ENCODE measurements at regions not wholly inside any gene's neighbourhood (a gene's known extent, or its start where the extent isn't known, plus 50 kb on each side); places are given as distances from the start of the nearest gene placed in this dataset.

- 88 to 89% methylated on average over 7 of the region's 7 CpGs for WGBS, 2 donors
Observed at GRCh38 chr4:157616741-157617472, 396.4 kb downstream of the GRIA2 start.

GRCh38 chr4:157607996-157608395 lies 387.5 kb downstream of the GRIA2 start:
- H3K4me3 ChIP-seq: no peak overlapping the region
- no peaks in the 10 kb centered on the region for H3K9me3 ChIP-seq
- H3K4me1 ChIP-seq: no peaks in the 10 kb centered on the region
- H3K27me3 ChIP-seq: no peaks in the 10 kb centered on the region
- TF ChIP-seq CTCF (IDR thresholded peaks at IDR 0.05): no peak
- TF ChIP-seq POLR2A (IDR thresholded peaks at IDR 0.05): no peak
- no peak overlapping the region for H3K27ac ChIP-seq
- no peaks in the 10 kb centered on the region for H3K36me3 ChIP-seq
- no peak for DNase-seq
- intact Hi-C loops (cut with DNase I): no loop called here
- WGBS, 2 donors: 46 to 82% methylated on average over 1 of the region's 1 CpG

More at GRCh38 chr4:157616741-157617472, 396.4 kb downstream of the GRIA2 start:
- no peak for DNase-seq
- no peaks in the 10 kb centered on the region for H3K27me3 ChIP-seq
- H3K36me3 ChIP-seq: no peaks in the 10 kb centered on the region
- no peaks in the 10 kb centered on the region for H3K9me3 ChIP-seq
- no peak overlapping the region for H3K27ac ChIP-seq
- no peaks in the 10 kb centered on the region for H3K4me1 ChIP-seq
- H3K4me3 ChIP-seq: no peak overlapping the region
- intact Hi-C loops (cut with DNase I): no loop called here
- TF ChIP-seq POLR2A (IDR thresholded peaks at IDR 0.05): no peak
- TF ChIP-seq CTCF (IDR thresholded peaks at IDR 0.05): no peak

DNA sequence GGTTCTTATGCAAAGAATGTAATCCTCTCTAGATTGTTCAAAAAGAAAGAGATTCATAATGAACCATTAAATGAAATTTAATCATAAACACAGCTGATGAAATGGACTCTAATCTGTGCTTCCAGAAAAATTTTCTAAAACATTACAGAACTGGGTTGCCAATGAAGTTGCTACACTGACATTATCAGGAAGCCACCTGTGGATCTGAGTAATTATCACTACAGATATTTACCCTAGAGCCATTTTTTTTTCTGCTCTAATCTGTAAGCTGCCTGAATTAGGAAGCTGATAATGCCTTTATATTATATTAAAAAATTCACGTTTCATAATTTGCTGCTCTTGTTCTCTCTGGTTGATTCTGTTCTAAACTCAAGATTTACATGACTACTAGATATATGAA lies 380.1 kb downstream of the GRIA2 start:
- H3K27me3 ChIP-seq: no peaks in the 10 kb centered on the region

DNA sequence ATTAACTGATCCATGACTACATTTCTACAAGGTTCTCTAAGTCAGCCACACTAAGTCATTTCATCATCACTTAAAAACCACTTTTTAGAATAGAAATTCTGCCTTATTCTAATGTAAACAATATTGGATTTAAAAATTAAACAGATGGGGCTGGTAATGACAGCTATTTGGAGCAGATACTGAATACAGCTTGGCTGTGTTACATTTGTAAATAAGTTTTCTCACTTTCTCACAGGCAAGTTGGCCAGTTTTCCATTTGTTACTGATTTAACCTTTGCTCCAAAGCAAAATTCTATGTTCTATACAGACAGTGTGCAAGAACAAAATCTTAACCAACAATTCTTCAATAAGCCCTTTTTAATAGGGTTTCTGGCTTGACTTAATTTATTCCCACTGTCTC lies 370.7 kb downstream of the GRIA2 start:
- no peak for TF ChIP-seq CTCF (IDR thresholded peaks at IDR 0.05)
- no peak for TF ChIP-seq POLR2A (IDR thresholded peaks at IDR 0.05)
- H3K36me3 ChIP-seq: no peaks in the 10 kb centered on the region
- intact Hi-C loops (cut with DNase I): no loop called here

More for the DNA sequence above, 380.1 kb downstream of the GRIA2 start:
- TF ChIP-seq CTCF (IDR thresholded peaks at IDR 0.05): no peak
- no peak for TF ChIP-seq POLR2A (IDR thresholded peaks at IDR 0.05)
- no peak overlapping the region for H3K4me3 ChIP-seq
- no peaks in the 10 kb centered on the region for H3K9me3 ChIP-seq
- WGBS, 2 donors: 43 to 64% methylated on average over 1 of the region's 1 CpG
- no peak overlapping the region for H3K27ac ChIP-seq
- intact Hi-C loops (cut with DNase I): no loop called here
- no peak for DNase-seq
- no peaks in the 10 kb centered on the region for H3K36me3 ChIP-seq
- no peaks in the 10 kb centered on the region for H3K4me1 ChIP-seq

GRCh38 chr4:157590679-157591078 lies 370.2 kb downstream of the GRIA2 start:
- no peak overlapping the region for H3K27ac ChIP-seq
- no peaks in the 10 kb centered on the region for H3K9me3 ChIP-seq
- H3K4me1 ChIP-seq: no peaks in the 10 kb centered on the region
- H3K27me3 ChIP-seq: no peaks in the 10 kb centered on the region
- H3K36me3 ChIP-seq: no peaks in the 10 kb centered on the region
- DNase-seq: no peak
- WGBS, 2 donors: 50 to 72% methylated on average over 2 of the region's 2 CpGs
- intact Hi-C loops (cut with DNase I): no loop called here
- H3K4me3 ChIP-seq: no peak overlapping the region
- TF ChIP-seq CTCF (IDR thresholded peaks at IDR 0.05) (no peak), POLR2A (IDR thresholded peaks at IDR 0.05) (no peak)

More for the DNA sequence above, 370.7 kb downstream of the GRIA2 start:
- H3K9me3 ChIP-seq: no peaks in the 10 kb centered on the region
- no peak overlapping the region for H3K4me3 ChIP-seq
- no peaks in the 10 kb centered on the region for H3K27me3 ChIP-seq
- no peak for DNase-seq
- no peaks in the 10 kb centered on the region for H3K4me1 ChIP-seq
- no peak overlapping the region for H3K27ac ChIP-seq

Data from esophagus squamous epithelium (tissue), 5 donors.